Neural crest cell (in vitro differentiated cells): ENCODE measurements at regions not wholly inside any gene's neighbourhood (a gene's known extent, or its start where the extent isn't known, plus 50 kb on each side); places are given as distances from the start of the nearest gene placed in this dataset.

Source experiments
- DNase-seq: peaks from one replicate; pipeline ENCODE4 v3.0.0; 2021; ENCODE audit warnings: low read depth, mixed read lengths, low spot score
- H3K27ac Mint-ChIP-seq: one replicate; pipeline ENCODE4 v1.8.0; 2021; ENCODE audit warnings: mild to moderate bottlenecking, mixed read lengths; ENCODE audit not compliant: unreplicated experiment
- H3K27me3 Mint-ChIP-seq: 2 replicates; pipeline ENCODE4 v1.8.0; 2021; ENCODE audit warnings: low read depth, mild to moderate bottlenecking, mixed read lengths
- H3K36me3 Mint-ChIP-seq: 2 replicates; pipeline ENCODE4 v1.8.0; 2021; ENCODE audit warnings: low read depth, mild to moderate bottlenecking, mixed read lengths
- H3K4me1 Mint-ChIP-seq: 2 replicates; pipeline ENCODE4 v1.8.0; 2021; ENCODE audit warnings: mixed read lengths
- H3K4me3 Mint-ChIP-seq: one replicate; pipeline ENCODE4 v1.8.0; 2021; ENCODE audit warnings: mild to moderate bottlenecking, mixed read lengths
- H3K9me3 Mint-ChIP-seq: 2 replicates; pipeline ENCODE4 v1.8.0; 2021; ENCODE audit warnings: mixed read lengths
- TF ChIP-seq, protein P1 (sequence below): fragments of 200-600 bp; sonication (generic); conservative IDR thresholded peaks from 2 replicates; pipeline ENCODE4 v1.5.0; 2021; ENCODE audit warnings: antibody characterized with exemption, mild to moderate bottlenecking

DNA sequence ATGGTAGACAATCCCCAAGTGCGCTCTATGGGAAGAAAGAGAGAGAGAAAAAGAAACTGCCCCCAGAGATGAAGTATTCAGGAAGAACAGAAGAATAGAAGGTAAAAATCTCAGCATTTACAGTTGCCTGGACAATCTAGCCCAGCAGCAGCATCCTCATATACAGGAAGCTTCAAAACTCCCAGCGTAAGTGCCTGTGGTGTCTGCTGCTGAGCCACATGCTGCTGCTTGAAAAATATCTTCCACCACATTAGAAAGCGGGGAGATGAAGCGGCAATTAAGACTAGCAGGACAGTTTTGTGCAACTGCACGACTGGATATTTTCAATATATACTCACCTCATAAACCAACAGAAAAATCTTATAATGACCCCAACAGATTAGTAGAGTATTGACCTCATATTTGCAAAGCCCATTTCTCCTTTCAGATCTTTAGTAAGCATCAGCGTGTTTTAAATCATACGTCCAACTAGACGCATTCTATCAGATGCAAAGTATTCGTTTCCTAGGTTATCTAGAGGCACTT is 972.0 kb upstream of the TENM3 start:
- no peaks in the 10 kb centered on the region for H3K9me3 Mint-ChIP-seq
- no peak overlapping the region for H3K4me3 Mint-ChIP-seq
- H3K27ac Mint-ChIP-seq = no peak overlapping the region
- peaks cover 6% of the 10 kb centered on the region for H3K4me1 Mint-ChIP-seq
- no peaks in the 10 kb centered on the region for H3K36me3 Mint-ChIP-seq
- H3K27me3 Mint-ChIP-seq = no peaks in the 10 kb centered on the region
- no peak for DNase-seq
- TF ChIP-seq, protein P1, sequence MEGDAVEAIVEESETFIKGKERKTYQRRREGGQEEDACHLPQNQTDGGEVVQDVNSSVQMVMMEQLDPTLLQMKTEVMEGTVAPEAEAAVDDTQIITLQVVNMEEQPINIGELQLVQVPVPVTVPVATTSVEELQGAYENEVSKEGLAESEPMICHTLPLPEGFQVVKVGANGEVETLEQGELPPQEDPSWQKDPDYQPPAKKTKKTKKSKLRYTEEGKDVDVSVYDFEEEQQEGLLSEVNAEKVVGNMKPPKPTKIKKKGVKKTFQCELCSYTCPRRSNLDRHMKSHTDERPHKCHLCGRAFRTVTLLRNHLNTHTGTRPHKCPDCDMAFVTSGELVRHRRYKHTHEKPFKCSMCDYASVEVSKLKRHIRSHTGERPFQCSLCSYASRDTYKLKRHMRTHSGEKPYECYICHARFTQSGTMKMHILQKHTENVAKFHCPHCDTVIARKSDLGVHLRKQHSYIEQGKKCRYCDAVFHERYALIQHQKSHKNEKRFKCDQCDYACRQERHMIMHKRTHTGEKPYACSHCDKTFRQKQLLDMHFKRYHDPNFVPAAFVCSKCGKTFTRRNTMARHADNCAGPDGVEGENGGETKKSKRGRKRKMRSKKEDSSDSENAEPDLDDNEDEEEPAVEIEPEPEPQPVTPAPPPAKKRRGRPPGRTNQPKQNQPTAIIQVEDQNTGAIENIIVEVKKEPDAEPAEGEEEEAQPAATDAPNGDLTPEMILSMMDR = no peak

DNA sequence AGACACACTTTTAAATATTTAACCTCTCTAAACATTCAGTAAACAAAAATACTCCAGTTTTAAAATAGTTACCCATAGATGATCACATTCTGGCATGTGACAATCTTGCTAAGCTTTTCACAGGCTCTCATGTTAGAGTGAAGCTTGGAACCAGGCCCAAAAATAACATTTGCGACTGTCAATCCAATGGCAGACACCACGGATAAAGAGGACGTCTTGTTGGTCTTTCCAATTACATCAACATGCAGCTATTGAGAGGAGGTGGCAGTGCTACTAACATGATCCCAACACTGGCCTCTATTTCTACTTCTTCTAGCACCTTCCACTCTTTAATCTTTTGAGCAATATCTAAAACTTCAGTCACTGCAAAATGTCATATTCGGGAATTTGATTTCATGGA is 970.8 kb upstream of the TENM3 start:
- H3K4me1 Mint-ChIP-seq = peaks cover 6% of the 10 kb centered on the region
- no peaks in the 10 kb centered on the region for H3K36me3 Mint-ChIP-seq
- no peak overlapping the region for H3K27ac Mint-ChIP-seq
- no peak overlapping the region for H3K4me3 Mint-ChIP-seq
- no peak for DNase-seq
- no peaks in the 10 kb centered on the region for H3K9me3 Mint-ChIP-seq
- H3K27me3 Mint-ChIP-seq = no peaks in the 10 kb centered on the region
- TF ChIP-seq, protein P1 = no peak

DNA sequence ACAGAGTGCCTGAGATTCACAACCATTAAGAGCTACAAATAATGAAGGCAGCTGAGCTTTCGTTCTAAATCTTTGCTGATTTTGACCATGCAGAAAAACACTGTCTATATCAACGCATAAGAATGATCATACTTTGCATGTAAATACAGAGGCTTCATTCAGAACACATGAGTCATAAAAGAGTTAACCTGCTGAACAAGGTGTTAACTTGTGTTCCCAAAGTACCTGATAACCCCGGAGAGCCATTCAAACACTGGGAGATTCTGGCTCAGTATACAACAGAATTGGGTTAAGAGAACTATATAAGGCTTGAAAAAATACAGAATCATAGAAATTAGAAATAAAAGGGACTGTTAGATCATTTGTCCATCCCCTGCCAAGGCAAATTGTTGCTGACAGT is 964.3 kb upstream of the TENM3 start:
- no peak overlapping the region for H3K4me3 Mint-ChIP-seq
- H3K9me3 Mint-ChIP-seq = peaks cover 3% of the 10 kb centered on the region
- no peak for DNase-seq
- peaks cover 5% of the 10 kb centered on the region for H3K4me1 Mint-ChIP-seq
- no peak overlapping the region for H3K27ac Mint-ChIP-seq
- H3K36me3 Mint-ChIP-seq = no peaks in the 10 kb centered on the region
- H3K27me3 Mint-ChIP-seq = no peaks in the 10 kb centered on the region
- TF ChIP-seq, protein P1 = no peak

DNA sequence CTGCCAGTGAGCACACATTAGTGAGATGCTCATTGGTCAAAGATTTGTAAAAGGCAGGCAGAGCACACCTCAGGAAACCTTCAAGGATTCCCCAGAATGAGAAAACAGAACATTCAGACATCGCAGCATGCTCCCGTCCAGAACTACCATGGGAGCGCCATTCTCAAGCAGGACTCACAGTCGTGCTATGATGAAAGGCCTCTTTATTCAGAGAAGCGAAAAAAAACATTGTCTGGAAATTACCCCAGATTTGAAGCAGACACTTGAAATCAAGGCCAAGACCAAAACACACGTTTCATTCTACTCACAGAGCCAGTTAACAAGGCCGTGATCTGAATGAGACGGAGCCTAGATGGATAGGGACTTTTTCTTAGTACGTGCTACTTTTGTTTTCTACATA is 961.8 kb upstream of the TENM3 start:
- DNase-seq = no peak
- H3K36me3 Mint-ChIP-seq = no peaks in the 10 kb centered on the region
- H3K4me3 Mint-ChIP-seq = no peak overlapping the region
- H3K4me1 Mint-ChIP-seq = peaks cover 5% of the 10 kb centered on the region
- no peak overlapping the region for H3K27ac Mint-ChIP-seq
- H3K27me3 Mint-ChIP-seq = no peaks in the 10 kb centered on the region
- TF ChIP-seq, protein P1 = no peak
- peaks cover 3% of the 10 kb centered on the region for H3K9me3 Mint-ChIP-seq

DNA sequence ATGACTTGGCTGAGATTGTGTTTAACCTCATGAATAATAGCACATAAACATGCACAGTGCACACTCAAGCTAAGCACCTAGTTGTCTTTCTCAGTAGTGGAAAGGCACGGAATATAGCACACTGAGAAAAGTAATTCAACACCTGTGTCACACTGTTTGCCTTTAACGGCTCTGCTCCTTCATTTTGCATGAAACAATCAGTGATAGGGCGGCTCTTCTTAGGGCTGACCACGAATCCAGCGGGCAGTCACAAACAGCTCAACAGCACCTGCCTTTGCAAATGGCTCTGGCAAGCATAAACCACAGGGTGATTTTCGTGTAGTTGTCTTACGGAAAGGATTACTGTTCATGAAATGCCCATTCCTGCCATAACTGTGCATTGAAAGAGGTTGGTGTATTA is 954.0 kb upstream of the TENM3 start:
- Mint-ChIP-seq H3K36me3 (no peaks in the 10 kb centered on the region), H3K27ac (no peak overlapping the region), H3K4me3 (no peak overlapping the region), H3K9me3 (no peaks in the 10 kb centered on the region), H3K4me1 (peaks cover 6% of the 10 kb centered on the region), H3K27me3 (peaks cover 2% of the 10 kb centered on the region)
- TF ChIP-seq, protein P1 = no peak
- DNase-seq = no peak

GRCh38 chr4:181291615-181292014 is 951.6 kb upstream of the TENM3 start:
- peaks cover 6% of the 10 kb centered on the region for H3K4me1 Mint-ChIP-seq
- DNase-seq = no peak
- H3K4me3 Mint-ChIP-seq = no peak overlapping the region
- no peaks in the 10 kb centered on the region for H3K9me3 Mint-ChIP-seq
- no peak overlapping the region for H3K27ac Mint-ChIP-seq
- H3K36me3 Mint-ChIP-seq = no peaks in the 10 kb centered on the region
- H3K27me3 Mint-ChIP-seq = peaks cover 2% of the 10 kb centered on the region
- TF ChIP-seq, protein P1 = no peak
